H9 (cell line): ENCODE measurements at regions not wholly inside any gene's neighbourhood (a gene's known extent, or its start where the extent isn't known, plus 50 kb on each side); places are given as distances from the start of the nearest gene placed in this dataset.

Experiments used
- DNase-seq: peaks from one replicate; pipeline ENCODE4 v3.0.0-alpha.2; 2017
- H2AFZ ChIP-seq: one replicate; pipeline ENCODE4 v1.6.1; 2013; ENCODE audit warnings: mild to moderate bottlenecking, low read length, control low read depth, moderate library complexity
- H2AK5ac ChIP-seq: 2 replicates; pipeline ENCODE4 v1.6.1; 2013; ENCODE audit warnings: low read length, control low read depth, mixed read lengths; ENCODE audit not compliant: insufficient read length
- H2BK120ac ChIP-seq: one replicate; pipeline ENCODE4 v1.6.1; 2013; ENCODE audit warnings: low read depth, mild to moderate bottlenecking, low read length, control low read depth, inconsistent platforms; ENCODE audit not compliant: poor library complexity, severe bottlenecking
- H2BK12ac ChIP-seq: 2 replicates; pipeline ENCODE4 v1.6.1; 2013; ENCODE audit warnings: low read length, control low read depth, mixed read lengths, low read depth; ENCODE audit not compliant: insufficient read length
- H2BK15ac ChIP-seq: 2 replicates; pipeline ENCODE4 v1.6.1; 2013; ENCODE audit warnings: low read depth, low read length, control low read depth
- H2BK20ac ChIP-seq: one replicate; pipeline ENCODE4 v1.6.1; 2013; ENCODE audit warnings: low read depth, mild to moderate bottlenecking, low read length, control low read depth, inconsistent platforms; ENCODE audit not compliant: poor library complexity, severe bottlenecking
- H2BK5ac ChIP-seq: 2 replicates; pipeline ENCODE4 v1.6.1; 2013; ENCODE audit warnings: low read length, control low read depth, mixed read lengths; ENCODE audit not compliant: insufficient read length
- H3K14ac ChIP-seq: 2 replicates; pipeline ENCODE4 v1.6.1; 2013; ENCODE audit warnings: low read length, control low read depth; ENCODE audit not compliant: insufficient read depth
- H3K18ac ChIP-seq: 2 replicates; pipeline ENCODE4 v1.6.1; 2013; ENCODE audit warnings: low read depth, mild to moderate bottlenecking, mixed read lengths, low read length, control low read depth; ENCODE audit not compliant: insufficient read length
- H3K23ac ChIP-seq: 2 replicates; pipeline ENCODE4 v1.6.1; 2013; ENCODE audit warnings: low read length, control low read depth, mixed read lengths, low read depth; ENCODE audit not compliant: insufficient read length
- H3K23me2 ChIP-seq: 2 replicates; pipeline ENCODE4 v1.6.1; 2013; ENCODE audit warnings: low read depth, mild to moderate bottlenecking, mixed read lengths, low read length, control low read depth; ENCODE audit not compliant: insufficient read length, poor library complexity, severe bottlenecking
- H3K27ac ChIP-seq: 2 replicates; pipeline ENCODE4 v1.5.1; 2013; ENCODE audit warnings: low read length, control low read depth, mixed read lengths, low read depth; ENCODE audit not compliant: insufficient read length
- H3K27me3 ChIP-seq: 2 replicates; pipeline ENCODE4 v1.6.1; 2013; ENCODE audit warnings: low read length, control low read depth, inconsistent platforms; ENCODE audit not compliant: insufficient read depth
- H3K4ac ChIP-seq: 2 replicates; pipeline ENCODE4 v1.6.1; 2013; ENCODE audit warnings: low read depth, mild to moderate bottlenecking, control low read depth, inconsistent platforms, low read length, moderate library complexity
- H3K4me1 ChIP-seq: 2 replicates; pipeline ENCODE4 v1.6.1; 2013; ENCODE audit warnings: low read length, control low read depth, inconsistent platforms; ENCODE audit not compliant: insufficient read depth
- H3K4me2 ChIP-seq: 2 replicates; pipeline ENCODE4 v1.6.1; 2013; ENCODE audit warnings: low read length, control low read depth, mixed read lengths; ENCODE audit not compliant: insufficient read length, insufficient read depth
- H3K56ac ChIP-seq: 2 replicates; pipeline ENCODE4 v1.6.1; 2013; ENCODE audit warnings: low read depth, mild to moderate bottlenecking, mixed read lengths, low read length, control low read depth; ENCODE audit not compliant: insufficient read length
- H3K79me1 ChIP-seq: 2 replicates; pipeline ENCODE4 v1.6.1; 2013; ENCODE audit warnings: low read depth, mild to moderate bottlenecking, moderate library complexity, low read length, control low read depth, inconsistent platforms; ENCODE audit not compliant: insufficient read depth, poor library complexity, severe bottlenecking
- H3K79me2 ChIP-seq: 2 replicates; pipeline ENCODE4 v1.6.1; 2013; ENCODE audit warnings: low read length, control low read depth, inconsistent platforms; ENCODE audit not compliant: insufficient read depth
- H3K9ac ChIP-seq: 2 replicates; pipeline ENCODE4 v1.6.1; 2013; ENCODE audit warnings: low read length, control low read depth, mixed read lengths; ENCODE audit not compliant: insufficient read length; ENCODE audit errors: extremely low read depth
- H3K9me3 ChIP-seq: one replicate; pipeline ENCODE4 v1.6.1; 2013; ENCODE audit warnings: low read depth, low read length, inconsistent platforms; ENCODE audit not compliant: control insufficient read depth
- H3T11ph ChIP-seq: one replicate; pipeline ENCODE4 v1.6.1; 2013; ENCODE audit warnings: mild to moderate bottlenecking, low read length, control low read depth, inconsistent platforms
- H4K20me1 ChIP-seq: one replicate; pipeline ENCODE4 v1.6.1; 2013; ENCODE audit not compliant: control insufficient read depth, insufficient read length, insufficient read depth
- H4K5ac ChIP-seq: 2 replicates; pipeline ENCODE4 v1.6.1; 2013; ENCODE audit warnings: low read depth, mild to moderate bottlenecking, mixed read lengths, low read length, control low read depth; ENCODE audit not compliant: insufficient read length
- H4K8ac ChIP-seq: replicated peaks from 2 replicates; pipeline ENCODE4 v1.6.1; 2013; ENCODE audit warnings: low read length, control low read depth, mixed read lengths, low read depth; ENCODE audit not compliant: insufficient read length
- H4K91ac ChIP-seq: 2 replicates; pipeline ENCODE4 v1.6.1; 2013; ENCODE audit warnings: low read depth, mild to moderate bottlenecking, moderate library complexity, mixed read lengths, low read length, control low read depth; ENCODE audit not compliant: insufficient read length
- H3K27ac Mint-ChIP-seq, 3 experiments: 2 replicates in 2 of 3; 3 replicates in 1 of 3; pipeline ENCODE4 v1.8.0; 2020 to 2021; ENCODE audit warnings: mixed read lengths in 3 of 3, mild to moderate bottlenecking in 1 of 3, moderate library complexity in 1 of 3
- H3K27me3 Mint-ChIP-seq: 2 replicates; pipeline ENCODE4 v1.8.0; 2021; ENCODE audit warnings: low read depth, mild to moderate bottlenecking, moderate library complexity, mixed read lengths
- H3K36me3 Mint-ChIP-seq, 3 experiments: 2 replicates in 2 of 3; 3 replicates in 1 of 3; pipeline ENCODE4 v1.8.0; 2020 to 2021; ENCODE audit warnings: low read depth in 3 of 3, mixed read lengths in 3 of 3; ENCODE audit not compliant: insufficient read depth in 1 of 3
- H3K4me1 Mint-ChIP-seq, 2 experiments: 2 replicates each; pipeline ENCODE4 v1.8.0; 2020; ENCODE audit warnings: mixed read lengths in 2 of 2
- H3K4me3 Mint-ChIP-seq, 2 experiments: 2 replicates in 1 of 2; 3 replicates in 1 of 2; pipeline ENCODE4 v1.8.0; 2020 to 2021; ENCODE audit warnings: mild to moderate bottlenecking in 2 of 2, mixed read lengths in 2 of 2, moderate library complexity in 1 of 2
- H3K9me3 Mint-ChIP-seq, 2 experiments: 2 replicates in 1 of 2; 3 replicates in 1 of 2; pipeline ENCODE4 v1.8.0; 2020; ENCODE audit warnings: mild to moderate bottlenecking in 2 of 2, mixed read lengths in 2 of 2, moderate library complexity in 1 of 2
- WGBS: extraction: QIAGEN DNeasy Blood & Tissue Kit; methylation state at CpG from one replicate; pipeline ENCODE4 v1.1.7; 2013; ENCODE audit warnings: missing lambda C conversion rate, low lambda C conversion rate, mixed read lengths; ENCODE audit not compliant: insufficient read length; ENCODE audit errors: extremely low coverage; 5-methylcytosine and 5-hydroxymethylcytosine counted together
- TF ChIP-seq, protein P1 (sequence below): fragments of 200-600 bp; sonication (generic); conservative IDR thresholded peaks from 3 replicates; pipeline ENCODE4 v1.8.0; 2021; ENCODE audit warnings: antibody characterized with exemption, mild to moderate bottlenecking

DNA sequence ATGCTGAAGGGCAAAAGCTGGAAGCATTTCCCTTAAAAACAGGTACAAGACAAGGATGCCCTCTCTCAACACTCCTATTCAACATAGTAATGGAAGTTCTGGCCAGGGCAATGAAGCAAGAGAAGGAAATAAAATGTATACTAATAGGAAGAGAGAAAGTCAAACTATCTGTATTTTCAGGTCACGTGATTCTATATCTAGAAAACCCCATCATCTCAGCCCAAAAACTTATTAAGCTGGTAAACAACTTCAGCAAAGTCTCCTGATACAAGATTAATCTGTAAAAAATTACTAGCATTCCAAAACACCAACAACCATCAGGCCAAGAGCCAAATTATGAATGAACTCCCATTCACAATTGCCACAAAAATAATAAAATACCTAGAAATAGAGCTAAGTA is 213.2 kb upstream of the CNTNAP5 start:
- TF ChIP-seq, protein P1, sequence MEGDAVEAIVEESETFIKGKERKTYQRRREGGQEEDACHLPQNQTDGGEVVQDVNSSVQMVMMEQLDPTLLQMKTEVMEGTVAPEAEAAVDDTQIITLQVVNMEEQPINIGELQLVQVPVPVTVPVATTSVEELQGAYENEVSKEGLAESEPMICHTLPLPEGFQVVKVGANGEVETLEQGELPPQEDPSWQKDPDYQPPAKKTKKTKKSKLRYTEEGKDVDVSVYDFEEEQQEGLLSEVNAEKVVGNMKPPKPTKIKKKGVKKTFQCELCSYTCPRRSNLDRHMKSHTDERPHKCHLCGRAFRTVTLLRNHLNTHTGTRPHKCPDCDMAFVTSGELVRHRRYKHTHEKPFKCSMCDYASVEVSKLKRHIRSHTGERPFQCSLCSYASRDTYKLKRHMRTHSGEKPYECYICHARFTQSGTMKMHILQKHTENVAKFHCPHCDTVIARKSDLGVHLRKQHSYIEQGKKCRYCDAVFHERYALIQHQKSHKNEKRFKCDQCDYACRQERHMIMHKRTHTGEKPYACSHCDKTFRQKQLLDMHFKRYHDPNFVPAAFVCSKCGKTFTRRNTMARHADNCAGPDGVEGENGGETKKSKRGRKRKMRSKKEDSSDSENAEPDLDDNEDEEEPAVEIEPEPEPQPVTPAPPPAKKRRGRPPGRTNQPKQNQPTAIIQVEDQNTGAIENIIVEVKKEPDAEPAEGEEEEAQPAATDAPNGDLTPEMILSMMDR, result no peak

More for the DNA sequence above, 213.2 kb upstream of the CNTNAP5 start:
- H2AK5ac ChIP-seq, result no peak overlapping the region
- H3K27ac ChIP-seq, result no peak overlapping the region
- no peak overlapping the region for H2AFZ ChIP-seq
- no peaks in the 10 kb centered on the region for H3K79me2 ChIP-seq
- no peak overlapping the region for H3K4me2 ChIP-seq
- H4K5ac ChIP-seq, result no peak overlapping the region
- H2BK15ac ChIP-seq, result no peak overlapping the region
- no peaks in the 10 kb centered on the region for H3K79me1 ChIP-seq
- H2BK120ac ChIP-seq, result no peak overlapping the region
- H3K9ac ChIP-seq, result no peak overlapping the region
- no peaks in the 10 kb centered on the region for H3K9me3 ChIP-seq
- H3K4ac ChIP-seq, result no peak overlapping the region
- no peaks in the 10 kb centered on the region for H4K20me1 ChIP-seq
- no peak overlapping the region for H2BK5ac ChIP-seq
- H3K14ac ChIP-seq, result no peak overlapping the region
- H3K4me3 Mint-ChIP-seq, result no peak overlapping the region
- H3K23ac ChIP-seq, result no peak overlapping the region
- H4K8ac ChIP-seq, result no peak overlapping the region
- H3K9me3 Mint-ChIP-seq, result peaks cover 0 to 5% of the 10 kb centered on the region in 2 experiments; a peak in 4 of 5 replicates
- no peaks in the 10 kb centered on the region for H3K4me1 ChIP-seq
- no peak overlapping the region for H3T11ph ChIP-seq
- H3K18ac ChIP-seq, result no peak overlapping the region
- no peaks in the 10 kb centered on the region for H3K4me1 Mint-ChIP-seq
- no peaks in the 10 kb centered on the region for H3K23me2 ChIP-seq
- no peak overlapping the region for H2BK20ac ChIP-seq
- no peak for DNase-seq
- H3K36me3 Mint-ChIP-seq, result peaks cover 0 to 4% (median 0%) of the 10 kb centered on the region in 3 experiments; a peak in 1 of 7 replicates
- H3K27me3 Mint-ChIP-seq, result no peaks in the 10 kb centered on the region
- no CpG with 5 or more reads among the region's 1 CpG for WGBS
- no peak overlapping the region for H3K56ac ChIP-seq
- H3K27me3 ChIP-seq, result no peaks in the 10 kb centered on the region
- H4K91ac ChIP-seq, result no peak overlapping the region
- no peak overlapping the region for H2BK12ac ChIP-seq
- H3K27ac Mint-ChIP-seq, result no peak overlapping the region
